GM19372 (cell line): ENCODE measurements at regions not wholly inside any gene's neighbourhood (a gene's known extent, or its start where the extent isn't known, plus 50 kb on each side); places are given as distances from the start of the nearest gene placed in this dataset.

Experiments used
- ATAC-seq: cut with Tn5 transposase; IDR thresholded peaks from one replicate; pipeline ENCODE4 v1.9.1; 2021; ENCODE audit warnings: mild to moderate bottlenecking, low read depth, moderate library complexity; ENCODE audit not compliant: unreplicated experiment

GRCh38 chr12:116400636-116401372 is 123.3 kb upstream of the MED13L start:
- ATAC-seq: no peak

GRCh38 chr12:116401565-116401964 is 124.1 kb upstream of the MED13L start:
- no peak for ATAC-seq

DNA sequence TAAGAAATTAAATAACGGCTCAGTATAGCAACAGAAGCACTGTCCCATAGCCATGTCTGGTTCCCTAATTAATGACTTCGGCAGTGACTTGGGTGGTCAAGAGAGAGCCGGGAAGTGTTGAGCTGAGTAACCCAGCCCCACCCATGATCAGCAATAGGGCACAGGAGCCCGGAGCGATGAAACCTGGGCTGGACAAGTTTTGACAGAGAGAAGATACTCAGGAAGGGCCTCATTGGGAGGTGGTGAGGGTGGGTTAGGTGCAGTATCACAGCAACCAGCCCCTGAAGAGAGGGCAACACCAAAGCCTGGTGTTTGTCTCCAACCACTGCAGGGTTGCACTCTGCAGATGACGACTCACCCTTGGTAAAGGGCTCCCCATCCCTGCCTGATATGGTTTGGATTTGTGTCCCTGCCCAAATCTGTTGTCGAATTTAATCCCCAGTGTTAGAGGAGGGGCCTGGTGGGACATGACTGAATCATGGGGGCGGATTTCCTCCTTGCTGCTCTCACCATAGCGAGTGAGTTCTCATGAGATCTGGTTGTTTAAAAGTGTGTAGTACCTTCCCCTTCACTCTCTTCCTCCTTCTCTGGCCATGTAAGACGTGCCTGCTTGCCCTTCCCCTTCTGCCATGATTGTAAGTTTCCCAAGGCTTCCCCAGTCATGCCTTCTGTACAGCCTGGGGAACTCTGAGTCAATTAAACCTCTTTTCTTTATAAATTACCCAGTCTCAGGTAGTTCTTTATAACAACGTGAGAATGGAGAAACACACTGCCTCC is 124.9 kb upstream of the MED13L start:
- ATAC-seq: no peak

DNA sequence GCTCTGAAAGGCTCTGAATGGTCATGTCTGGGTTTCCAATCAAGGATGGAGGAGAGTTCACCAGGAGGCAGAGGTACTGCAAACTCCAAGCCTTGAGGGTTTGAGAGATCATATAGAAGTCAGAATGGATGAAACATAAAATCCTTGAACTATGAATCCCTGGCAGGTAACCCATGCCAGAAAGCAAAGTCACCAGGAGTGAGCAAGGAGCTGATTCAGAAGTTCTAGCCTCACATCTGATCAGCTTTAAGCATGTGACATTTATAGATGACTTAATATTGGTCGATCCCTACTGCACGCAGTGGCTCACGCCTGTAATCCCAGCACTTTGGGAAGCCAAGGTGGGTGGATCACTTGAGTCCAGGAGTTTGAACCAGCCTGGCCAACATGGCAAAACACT is 126.1 kb upstream of the MED13L start:
- no peak for ATAC-seq

DNA sequence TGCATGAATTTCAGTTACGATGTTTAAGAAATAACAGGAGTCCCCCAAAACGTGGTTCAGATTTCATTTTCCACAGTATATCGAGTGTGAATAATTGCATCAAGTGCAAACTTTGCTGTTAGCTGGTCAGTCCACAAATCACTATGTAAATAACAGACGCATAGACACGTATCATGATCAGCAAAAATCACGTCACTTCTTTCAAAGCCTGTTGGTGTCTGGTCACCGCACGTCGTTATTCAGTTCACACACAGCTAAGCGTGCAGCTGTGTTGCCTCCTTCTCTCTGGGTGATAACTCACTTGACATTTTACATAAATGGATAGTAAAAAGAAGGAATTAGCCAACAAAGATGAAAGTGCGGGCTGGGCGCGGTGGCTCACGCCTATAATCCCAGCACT is 126.8 kb upstream of the MED13L start:
- no peak for ATAC-seq

GRCh38 chr12:116404913-116405611 is 127.6 kb upstream of the MED13L start:
- ATAC-seq: no peak

- no peak for ATAC-seq
Measured at GRCh38 chr12:116406529-116406928, 129.0 kb upstream of the MED13L start.

DNA sequence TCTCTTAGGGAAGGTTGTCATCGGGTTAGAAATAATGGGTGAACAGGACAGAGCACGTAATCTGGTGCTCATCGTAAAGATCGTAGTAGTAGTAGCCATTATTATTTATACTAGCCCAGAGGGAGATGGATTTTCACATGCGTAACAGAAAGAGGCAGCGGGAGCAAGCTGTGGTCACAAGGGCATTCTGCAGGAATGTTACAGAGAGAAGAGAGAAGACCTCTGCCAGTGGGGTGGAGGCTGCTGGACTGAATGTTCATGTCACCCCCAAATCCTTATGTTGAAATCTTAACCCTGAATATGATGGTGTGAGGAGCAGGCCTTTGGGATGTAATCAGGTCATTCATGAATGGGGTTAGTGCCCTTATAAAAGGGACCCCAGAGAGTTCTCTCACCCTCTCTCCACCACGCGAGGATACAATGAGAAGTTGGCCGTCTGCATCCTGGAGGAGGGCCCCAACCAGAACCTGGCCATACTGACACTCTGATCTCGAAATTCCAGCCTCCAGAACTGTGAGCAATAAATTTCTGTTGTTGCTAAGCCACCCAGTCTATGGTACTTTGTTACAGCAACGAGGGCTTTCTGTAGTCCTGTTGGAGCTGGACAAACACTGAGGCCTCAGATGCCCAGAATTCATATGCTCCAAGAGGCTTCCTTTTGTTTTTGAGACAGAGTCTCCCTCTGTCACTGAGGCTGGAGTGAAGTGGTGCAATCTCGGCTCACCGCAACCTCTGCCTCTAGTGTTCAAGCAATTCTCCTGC is 131.2 kb upstream of the MED13L start:
- ATAC-seq: no peak

DNA sequence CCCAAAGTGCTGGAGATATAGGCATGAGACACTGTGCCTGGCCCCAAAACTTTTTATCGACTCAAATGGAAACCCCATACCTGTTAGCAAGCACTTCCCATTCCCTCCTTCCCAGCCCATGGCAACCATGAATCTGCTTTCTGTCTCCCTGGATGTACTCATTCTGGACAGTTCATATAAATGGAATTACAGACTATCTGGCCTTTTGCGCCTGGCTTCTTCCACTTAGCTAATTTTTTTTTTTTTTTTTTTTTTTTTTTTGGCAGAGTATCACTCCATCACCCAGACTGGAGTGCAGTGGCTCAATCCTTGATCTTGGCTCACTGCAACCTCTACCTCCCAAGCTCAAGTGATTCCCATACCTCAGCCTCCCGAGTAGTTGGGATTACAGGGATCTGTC is 134.5 kb upstream of the MED13L start:
- no peak for ATAC-seq

DNA sequence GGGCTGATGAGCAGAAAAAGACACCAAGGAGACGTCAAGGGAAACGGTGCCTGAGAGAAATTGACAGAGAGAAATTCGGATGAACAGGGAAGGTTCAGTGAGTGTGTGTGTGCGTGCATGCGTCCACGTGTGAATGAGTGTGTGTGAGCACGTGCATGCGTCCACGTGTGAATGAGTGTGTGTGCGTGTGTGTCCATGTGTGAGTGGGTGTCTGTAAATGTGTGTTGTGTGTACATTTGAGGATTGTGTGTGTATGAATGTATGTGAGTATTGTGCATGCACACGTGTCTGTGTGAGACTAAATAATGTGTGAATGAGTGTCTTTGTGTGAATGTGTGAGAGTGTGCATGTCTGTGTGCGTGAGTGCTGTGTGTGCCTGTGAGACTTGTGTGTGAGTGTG is 137.4 kb upstream of the MED13L start:
- ATAC-seq: no peak

DNA sequence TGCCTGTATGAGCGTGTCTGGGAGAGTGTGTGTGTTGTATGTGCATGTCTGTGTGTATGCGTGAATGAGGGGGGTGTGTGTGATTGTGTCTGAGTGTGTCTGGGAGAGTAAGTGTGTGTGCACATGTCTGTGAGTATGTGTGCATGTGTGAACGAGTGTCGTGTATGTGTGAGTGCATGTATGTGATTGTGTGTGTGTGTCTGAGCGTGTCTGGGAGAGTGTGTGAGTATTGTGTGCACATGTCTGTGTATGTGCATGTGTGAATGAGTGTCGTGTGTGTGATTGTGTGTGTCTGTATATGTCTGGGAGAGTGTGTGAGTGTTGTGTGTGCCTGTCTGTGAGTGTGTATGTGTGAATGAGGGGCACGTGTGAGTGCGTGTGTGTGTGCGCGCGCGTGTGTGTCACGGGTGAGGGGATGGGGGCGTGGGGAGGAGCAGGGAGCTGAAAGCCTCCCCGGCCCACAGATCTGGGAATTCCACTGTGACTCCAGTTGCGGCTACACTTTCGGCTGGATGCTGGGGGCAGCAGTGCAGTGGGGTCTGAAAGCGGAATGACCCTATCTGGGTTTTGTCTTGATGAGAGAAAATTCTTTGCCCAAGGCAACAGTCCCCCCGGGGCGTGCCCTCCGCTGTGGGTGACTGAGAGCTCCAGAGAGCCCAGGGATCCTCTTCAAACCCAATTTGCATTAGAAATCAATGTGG is 138.1 kb upstream of the MED13L start:
- ATAC-seq: no peak

- ATAC-seq: no peak
Measured at GRCh38 chr12:116416166-116416565, 138.7 kb upstream of the MED13L start.

- no peak for ATAC-seq
Measured at GRCh38 chr12:116418551-116418950, 140.6 kb upstream of the MAP1LC3B2 start.

DNA sequence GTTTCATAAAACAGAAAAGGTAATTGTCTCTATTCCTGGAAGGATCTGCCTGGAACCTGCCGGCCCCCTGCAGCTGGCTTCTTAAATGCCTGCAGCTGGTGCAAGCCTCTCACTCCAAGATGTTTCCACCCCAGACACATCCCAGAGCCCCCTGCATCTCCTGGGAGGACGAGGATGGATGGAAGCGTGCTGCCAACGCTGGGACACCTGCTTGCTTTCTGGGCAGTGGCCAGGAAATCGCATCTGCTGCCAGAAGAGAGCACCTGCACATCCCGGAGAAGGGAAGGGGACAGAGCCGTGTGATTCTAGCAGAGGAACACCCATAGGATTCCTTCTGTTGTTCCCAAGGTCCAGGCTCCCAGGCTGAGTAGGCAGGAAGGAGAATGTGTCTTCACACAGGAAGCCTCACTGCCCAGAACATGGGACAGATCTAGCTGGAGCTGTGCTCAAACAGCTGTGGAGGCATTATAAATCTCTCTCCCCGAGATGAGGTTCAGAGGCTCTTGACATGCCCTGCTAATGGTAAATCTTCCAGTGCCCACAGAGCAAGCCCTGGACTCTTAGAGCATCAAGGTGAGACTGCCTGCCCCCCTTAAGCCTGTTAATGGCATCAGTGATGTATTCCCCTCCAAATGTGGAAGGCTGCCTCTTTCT is 138.8 kb upstream of the MAP1LC3B2 start:
- no peak for ATAC-seq

GRCh38 chr12:116421785-116422538 is 137.2 kb upstream of the MAP1LC3B2 start:
- no peak for ATAC-seq

GRCh38 chr12:116423094-116423493 is 136.1 kb upstream of the MAP1LC3B2 start:
- ATAC-seq: no peak

- no peak for ATAC-seq
Measured at GRCh38 chr12:116425256-116426193, 133.7 kb upstream of the MAP1LC3B2 start.
